IMR-90 (cell line): ENCODE measurements at regions not wholly inside any gene's neighbourhood (a gene's known extent, or its start where the extent isn't known, plus 50 kb on each side); places are given as distances from the start of the nearest gene placed in this dataset.

Experiments used
- ATAC-seq: fragments of 200-7000 bp; cut with Tn5 transposase; 2 replicates; pipeline ENCODE4 v1.9.1; 2020; ENCODE audit warnings: low read depth, mild to moderate bottlenecking, moderate library complexity
- BruUV-seq: library from RNA; stranded (reverse); fragments of 400-500 nt; replicated peaks from 2 replicates; lab custom pipeline; 2021; lab: Mats Ljungman, UMichigan
- CTCF ChIA-PET: fragments of 300-600 bp; formaldehyde crosslinking; extraction: SDS; loops from one replicate; lab custom pipeline; 2021; ENCODE audit warnings: antibody characterized with exemption; lab: Yijun Ruan, JAX
- POLR2A ChIA-PET: fragments of 300-600 bp; sonication (Branson Sonifier 250); formaldehyde crosslinking; loops from one replicate; lab custom pipeline; 2022; ENCODE audit warnings: antibody characterized with exemption; ENCODE audit not compliant: unreplicated experiment; lab: Charles Lee
- DNase-seq: peaks from one replicate; pipeline ENCODE4 v3.0.0; 2013
- H2AFZ ChIP-seq: replicated peaks from 2 replicates; pipeline ENCODE3; 2013; ENCODE audit warnings: low read length, mild to moderate bottlenecking; ENCODE audit not compliant: poor library complexity
- H2AK5ac ChIP-seq: 2 replicates; pipeline ENCODE4 v1.6.1; 2013; ENCODE audit warnings: low read depth, low read length, inconsistent platforms
- H2AK9ac ChIP-seq: replicated peaks from 2 replicates; pipeline ENCODE3; 2013; ENCODE audit warnings: mild to moderate bottlenecking, low read depth, low read length, moderate library complexity; ENCODE audit not compliant: poor library complexity
- H2BK120ac ChIP-seq: 2 replicates; pipeline ENCODE4 v1.6.1; 2013; ENCODE audit warnings: low read depth, low read length, inconsistent platforms
- H2BK15ac ChIP-seq: 3 replicates; pipeline ENCODE4 v1.6.1; 2013; ENCODE audit warnings: low read depth, low read length, inconsistent platforms
- H2BK20ac ChIP-seq: 2 replicates; pipeline ENCODE4 v1.6.1; 2013; ENCODE audit warnings: low read depth, mild to moderate bottlenecking, inconsistent platforms, low read length, moderate library complexity
- H2BK5ac ChIP-seq: 2 replicates; pipeline ENCODE4 v1.6.1; 2013; ENCODE audit warnings: mild to moderate bottlenecking, low read depth, low read length, inconsistent platforms; ENCODE audit not compliant: poor library complexity, severe bottlenecking
- H3K14ac ChIP-seq: replicated peaks from 2 replicates; pipeline ENCODE4 v1.6.1; 2013; ENCODE audit warnings: low read depth, low read length, inconsistent platforms
- H3K18ac ChIP-seq: 2 replicates; pipeline ENCODE4 v1.6.1; 2013; ENCODE audit warnings: low read depth, low read length, control low read depth
- H3K23ac ChIP-seq: 2 replicates; pipeline ENCODE4 v1.6.1; 2013; ENCODE audit warnings: low read depth, low read length, inconsistent platforms
- H3K27ac ChIP-seq: 2 replicates; pipeline ENCODE4 v1.5.1; 2013; ENCODE audit warnings: mild to moderate bottlenecking, control low read depth, low read length; ENCODE audit not compliant: insufficient read depth
- H3K27me3 ChIP-seq: 2 replicates; pipeline ENCODE4 v1.6.1; 2013; ENCODE audit warnings: low read length; ENCODE audit not compliant: control insufficient read depth, insufficient read depth
- H3K36me3 ChIP-seq: 2 replicates; pipeline ENCODE4 v1.6.1; 2013; ENCODE audit warnings: low read length, mixed read lengths; ENCODE audit not compliant: control insufficient read depth, insufficient read depth
- H3K4ac ChIP-seq: 2 replicates; pipeline ENCODE4 v1.6.1; 2013; ENCODE audit warnings: low read depth, low read length, inconsistent platforms
- H3K4me1 ChIP-seq: 2 replicates; pipeline ENCODE4 v1.6.1; 2013; ENCODE audit warnings: low read length, mixed read lengths; ENCODE audit not compliant: control insufficient read depth, insufficient read depth
- H3K4me2 ChIP-seq: 2 replicates; pipeline ENCODE4 v1.6.1; 2013; ENCODE audit warnings: low read depth, mild to moderate bottlenecking, control low read depth, low read length, moderate library complexity
- H3K4me3 ChIP-seq: 2 replicates; pipeline ENCODE4 v1.5.1; 2013; ENCODE audit warnings: low read depth, mild to moderate bottlenecking, control low read depth, low read length, moderate library complexity; ENCODE audit not compliant: insufficient read depth
- H3K56ac ChIP-seq: 2 replicates; pipeline ENCODE4 v1.6.1; 2013; ENCODE audit warnings: low read length, inconsistent platforms; ENCODE audit not compliant: insufficient read depth; ENCODE audit errors: extremely low read depth
- H3K79me1 ChIP-seq, 2 experiments: 2 replicates each; pipeline ENCODE4 v1.6.1; 2013; ENCODE audit warnings: low read length in 2 of 2, inconsistent platforms in 1 of 2, low read depth in 1 of 2
- H3K9ac ChIP-seq: 2 replicates; pipeline ENCODE4 v1.6.1; 2013; ENCODE audit warnings: low read depth, low read length, control low read depth
- H3K9me1 ChIP-seq: 2 replicates; pipeline ENCODE4 v1.6.1; 2013; ENCODE audit warnings: low read length, inconsistent platforms; ENCODE audit not compliant: insufficient read depth
- H3K9me3 ChIP-seq: 2 replicates; pipeline ENCODE4 v1.6.1; 2013; ENCODE audit warnings: low read length; ENCODE audit not compliant: control insufficient read depth, insufficient read depth
- H4K20me1 ChIP-seq: 2 replicates; pipeline ENCODE4 v1.6.1; 2013; ENCODE audit warnings: low read length, inconsistent platforms; ENCODE audit not compliant: insufficient read depth
- H4K5ac ChIP-seq: 2 replicates; pipeline ENCODE4 v1.6.1; 2013; ENCODE audit warnings: mild to moderate bottlenecking, low read depth, low read length, control low read depth
- H4K8ac ChIP-seq, 2 experiments: 2 replicates each; pipeline ENCODE4 v1.6.1; 2013; ENCODE audit warnings: low read depth in 2 of 2, low read length in 2 of 2, control low read depth in 1 of 2, inconsistent platforms in 1 of 2
- H4K91ac ChIP-seq: 2 replicates; pipeline ENCODE4 v1.6.1; 2013; ENCODE audit warnings: low read depth, low read length, inconsistent platforms; ENCODE audit not compliant: insufficient read depth
- BHLHE40 ChIP-seq: fragments of 150-350 bp; IDR thresholded peaks from 2 replicates; pipeline ENCODE4 v1.6.1; 2016; ENCODE audit warnings: mild to moderate bottlenecking, low read depth, low read length
- CEBPB ChIP-seq: IDR thresholded peaks from 2 replicates; pipeline ENCODE4 v1.6.1; 2012; ENCODE audit warnings: low read depth, low read length, improper control_type of control experiment
- CHD1 ChIP-seq: IDR thresholded peaks from 2 replicates; pipeline ENCODE4 v1.6.1; 2012; ENCODE audit warnings: low read depth, low read length, improper control_type of control experiment
- CTCF ChIP-seq: conservative IDR thresholded peaks from 2 replicates; pipeline ENCODE4 v1.5.1; 2012; ENCODE audit warnings: mild to moderate bottlenecking, low read depth, low read length, improper control_type of control experiment
- ELK1 ChIP-seq: fragments of 150-350 bp; IDR thresholded peaks from 2 replicates; pipeline ENCODE4 v1.6.1; 2016; ENCODE audit warnings: low read depth, mild to moderate bottlenecking, low read length, moderate library complexity, borderline replicate concordance
- FOS ChIP-seq: fragments of 150-350 bp; IDR thresholded peaks from 2 replicates; pipeline ENCODE4 v1.6.1; 2016; ENCODE audit warnings: low read depth, low read length
- MAFK ChIP-seq: IDR thresholded peaks from 2 replicates; pipeline ENCODE4 v1.6.1; 2012; ENCODE audit warnings: low read depth, low read length, improper control_type of control experiment
- MAZ ChIP-seq: IDR thresholded peaks from 2 replicates; pipeline ENCODE4 v1.6.1; 2012; ENCODE audit warnings: low read depth, mild to moderate bottlenecking, low read length, improper control_type of control experiment, moderate library complexity, borderline replicate concordance
- MXI1 ChIP-seq: IDR thresholded peaks from 2 replicates; pipeline ENCODE4 v1.6.1; 2012; ENCODE audit warnings: low read depth, mild to moderate bottlenecking, low read length, moderate library complexity, borderline replicate concordance
- NFE2L2 ChIP-seq: fragments of 150-350 bp; IDR thresholded peaks from 2 replicates; pipeline ENCODE4 v1.6.1; 2016; ENCODE audit warnings: low read depth, mild to moderate bottlenecking, low read length
- POLR2A ChIP-seq: IDR thresholded peaks from 2 replicates; pipeline ENCODE4 v1.6.1; 2012; ENCODE audit warnings: mild to moderate bottlenecking, low read depth, low read length
- RAD21 ChIP-seq: IDR thresholded peaks from 2 replicates; pipeline ENCODE4 v1.6.1; 2012; ENCODE audit warnings: low read length, improper control_type of control experiment
- RCOR1 ChIP-seq: IDR thresholded peaks from 2 replicates; pipeline ENCODE4 v1.6.1; 2012; ENCODE audit warnings: mild to moderate bottlenecking, low read length, improper control_type of control experiment; ENCODE audit not compliant: insufficient replicate concordance
- RFX5 ChIP-seq: IDR thresholded peaks from 2 replicates; pipeline ENCODE4 v1.8.0; 2012; ENCODE audit warnings: low read depth, mild to moderate bottlenecking, low read length, moderate library complexity
- SMC3 ChIP-seq: fragments of 150-350 bp; IDR thresholded peaks from 2 replicates; pipeline ENCODE4 v1.6.1; 2016; ENCODE audit warnings: low read depth, mild to moderate bottlenecking, antibody characterized with exemption, low read length, moderate library complexity
- USF2 ChIP-seq: fragments of 150-350 bp; IDR thresholded peaks from 2 replicates; pipeline ENCODE4 v1.6.1; 2017; ENCODE audit warnings: mild to moderate bottlenecking, antibody characterized with exemption, low read length, low read depth
- WGBS, 2 experiments: methylation state at CpG; one replicate each; pipeline versions ENCODE4 v1.1.5 to v1.1.7; 2013; ENCODE audit warnings: missing lambda C conversion rate in 2 of 2; ENCODE audit not compliant: insufficient read length in 1 of 2; ENCODE audit errors: extremely low coverage in 2 of 2; 5-methylcytosine and 5-hydroxymethylcytosine counted together
- dilution Hi-C: fragments of 300-500 bp; cut with HindIII; formaldehyde crosslinking; loops from one replicate; pipeline ENCODE4 v1.14.3; 2018; ENCODE audit warnings: low sequenced_read_pairs; ENCODE audit not compliant: unreplicated experiment
- in situ Hi-C: fragments of 300-500 bp; cut with MboI; formaldehyde crosslinking; loops from 3 replicates; pipeline ENCODE4 v1.14.3; 2019; ENCODE audit warnings: low sequenced_read_pairs, inconsistent platforms, mixed read lengths
- intact Hi-C: fragments of 100-400 bp; cut with micrococcal nuclease; formaldehyde crosslinking; loops from 2 replicates; pipeline ENCODE4 v1.10.0; 2022

GRCh38 chr13:106636492-106636891 lies 68.6 kb upstream of the ARGLU1 start:
- no peak overlapping the region for H2AK9ac ChIP-seq
- no peak overlapping the region for H2AFZ ChIP-seq
- no peak overlapping the region for H2BK5ac ChIP-seq
- H3K14ac ChIP-seq: no peak overlapping the region
- no peaks in the 10 kb centered on the region for H3K79me1 ChIP-seq
- no peak overlapping the region for H3K9ac ChIP-seq
- no peak overlapping the region for H3K56ac ChIP-seq
- no peak overlapping the region for H2BK120ac ChIP-seq
- no peaks in the 10 kb centered on the region for H3K9me3 ChIP-seq
- DNase-seq (no peak), ATAC-seq (no peak)
- no TSS peak for BruUV-seq
- no peak overlapping the region for H2BK15ac ChIP-seq
- no peak overlapping the region for H2BK20ac ChIP-seq
- in situ Hi-C loops (no loop called here), dilution Hi-C loops (no loop called here), intact Hi-C loops (no loop called here)
- no peaks in the 10 kb centered on the region for H4K20me1 ChIP-seq
- no CpG with 5 or more reads among the region's 3 CpGs for WGBS, 2 experiments
- H3K4me3 ChIP-seq: no peak overlapping the region
- no peak overlapping the region for H4K5ac ChIP-seq
- H3K9me1 ChIP-seq: no peaks in the 10 kb centered on the region
- H3K23ac ChIP-seq: no peak overlapping the region
- TF ChIP-seq CEBPB (no peak), MAFK (no peak), CHD1 (no peak), CTCF (no peak), MAZ (no peak), RFX5 (no peak), RCOR1 (no peak), FOS (no peak), MXI1 (no peak), ELK1 (no peak), POLR2A (no peak), USF2 (no peak), BHLHE40 (no peak), NFE2L2 (no peak), RAD21 (no peak), SMC3 (no peak)
- no peak overlapping the region for H3K27ac ChIP-seq
- no peak overlapping the region for H3K4me2 ChIP-seq
- no peaks in the 10 kb centered on the region for H3K4me1 ChIP-seq
- H4K91ac ChIP-seq: no peak overlapping the region
- H3K27me3 ChIP-seq: peaks cover 5% of the 10 kb centered on the region; the same call in 1 of the 2 replicates
- H2AK5ac ChIP-seq: no peak overlapping the region
- H4K8ac ChIP-seq: no peak overlapping the region
- no peak overlapping the region for H3K4ac ChIP-seq
- H3K36me3 ChIP-seq: no peaks in the 10 kb centered on the region
- ChIA-PET CTCF (no interaction called here), POLR2A (no interaction called here)
- no peak overlapping the region for H3K18ac ChIP-seq
